ENCODE measurements at regions not wholly inside any gene's neighbourhood (a gene's known extent, or its start where the extent isn't known, plus 50 kb on each side); places are given as distances from the start of the nearest gene placed in this dataset.

DNA sequence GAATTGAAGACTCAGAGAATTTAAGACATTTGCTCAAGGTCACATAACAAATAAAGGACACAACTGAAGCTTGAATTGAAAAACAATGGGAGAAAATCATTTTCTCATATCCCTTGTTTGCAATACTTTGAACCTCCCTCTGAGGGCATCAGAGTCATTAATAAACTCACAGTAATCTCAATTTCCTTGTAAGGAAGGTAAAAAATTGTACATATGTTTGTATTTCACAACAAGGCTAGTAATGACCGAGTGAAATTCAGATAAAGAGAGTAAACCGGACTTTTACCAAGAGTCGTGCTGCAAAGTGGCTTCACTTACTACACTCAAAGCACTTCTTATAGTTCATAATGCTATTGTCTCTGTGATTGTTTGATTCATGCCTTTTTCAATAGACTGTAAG, 665.0 kb downstream of the NR2F1-AS1 start (continued):
- TF ChIP-seq, protein P1, sequence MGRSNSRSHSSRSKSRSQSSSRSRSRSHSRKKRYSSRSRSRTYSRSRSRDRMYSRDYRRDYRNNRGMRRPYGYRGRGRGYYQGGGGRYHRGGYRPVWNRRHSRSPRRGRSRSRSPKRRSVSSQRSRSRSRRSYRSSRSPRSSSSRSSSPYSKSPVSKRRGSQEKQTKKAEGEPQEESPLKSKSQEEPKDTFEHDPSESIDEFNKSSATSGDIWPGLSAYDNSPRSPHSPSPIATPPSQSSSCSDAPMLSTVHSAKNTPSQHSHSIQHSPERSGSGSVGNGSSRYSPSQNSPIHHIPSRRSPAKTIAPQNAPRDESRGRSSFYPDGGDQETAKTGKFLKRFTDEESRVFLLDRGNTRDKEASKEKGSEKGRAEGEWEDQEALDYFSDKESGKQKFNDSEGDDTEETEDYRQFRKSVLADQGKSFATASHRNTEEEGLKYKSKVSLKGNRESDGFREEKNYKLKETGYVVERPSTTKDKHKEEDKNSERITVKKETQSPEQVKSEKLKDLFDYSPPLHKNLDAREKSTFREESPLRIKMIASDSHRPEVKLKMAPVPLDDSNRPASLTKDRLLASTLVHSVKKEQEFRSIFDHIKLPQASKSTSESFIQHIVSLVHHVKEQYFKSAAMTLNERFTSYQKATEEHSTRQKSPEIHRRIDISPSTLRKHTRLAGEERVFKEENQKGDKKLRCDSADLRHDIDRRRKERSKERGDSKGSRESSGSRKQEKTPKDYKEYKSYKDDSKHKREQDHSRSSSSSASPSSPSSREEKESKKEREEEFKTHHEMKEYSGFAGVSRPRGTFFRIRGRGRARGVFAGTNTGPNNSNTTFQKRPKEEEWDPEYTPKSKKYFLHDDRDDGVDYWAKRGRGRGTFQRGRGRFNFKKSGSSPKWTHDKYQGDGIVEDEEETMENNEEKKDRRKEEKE (IDR thresholded peaks at IDR 0.05): no peak

DNA sequence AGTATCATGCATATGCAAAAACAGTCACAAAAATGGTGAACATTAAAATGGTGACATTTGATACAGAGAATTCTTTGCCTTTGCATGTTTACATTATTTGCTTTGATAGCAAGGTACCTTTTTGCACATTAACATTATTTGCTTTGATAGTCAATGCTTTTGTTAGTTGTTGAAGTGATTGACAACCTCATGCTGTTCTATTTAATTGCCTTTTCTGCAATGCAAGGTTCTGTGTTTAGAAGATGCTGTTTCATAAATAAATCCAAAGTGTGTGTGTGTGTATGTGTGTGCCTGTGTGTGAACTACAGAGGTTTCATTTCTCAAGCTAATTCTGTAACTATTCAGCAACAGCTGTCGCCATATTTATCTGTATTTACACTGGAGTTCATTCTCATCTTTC, 668.7 kb downstream of the NR2F1-AS1 start:
- H3K9me3 ChIP-seq (replicated peaks; ENCODE audit: control insufficient read depth, insufficient read depth, low read length): no peaks in the 10 kb centered on the region
- H3K4me1 ChIP-seq (ENCODE audit: control insufficient read depth, insufficient read depth, low read length): peaks cover 4% of the 10 kb centered on the region; the same call in 1 of the 2 replicates
- H2AFZ ChIP-seq (ENCODE audit: control insufficient read depth, low read depth, low read length): no peak overlapping the region
- ATAC-seq: no peak
- H3K4me3 ChIP-seq: no peak overlapping the region
- 28% methylated on average over 1 of the region's 1 CpG for WGBS (ENCODE audit: insufficient coverage, insufficient replicate concordance, low lambda C conversion rate, missing lambda C conversion rate)
- SMC1A ChIA-PET (ENCODE audit: uncharacterized antibody, unreplicated experiment): no interaction called here
- H3K9ac ChIP-seq (ENCODE audit: control insufficient read depth, insufficient read depth, low read length): no peak overlapping the region
- POLR2A ChIA-PET: no interaction called here
- FAIRE-seq: peak; percentile 35
- no peaks in the 10 kb centered on the region for H4K20me1 ChIP-seq (ENCODE audit: control insufficient read depth, insufficient read depth)
- H3K27ac ChIP-seq (ENCODE audit: control insufficient read depth, insufficient read depth): no peak overlapping the region
- no peaks in the 10 kb centered on the region for H3K79me2 ChIP-seq (ENCODE audit: control insufficient read depth, insufficient read depth, low read length)
- H3K4me2 ChIP-seq (ENCODE audit: control insufficient read depth, insufficient read depth): no peak overlapping the region
- BruUV-seq (replicated peaks): no TSS peak
- intact Hi-C loops (cut with micrococcal nuclease; ENCODE audit: unreplicated experiment): loop anchor here (10.0 kb wide), 1 partner anchor 893 kb away; no protein-coding TSS in a partner anchor
- in situ Hi-C loops (cut with MboI): no loop called here
- CTCF ChIA-PET: interaction anchor here (1.0 kb wide), 1 partner anchor 13 kb away, joined by 3 read pairs; no protein-coding TSS in a partner anchor
- TF ChIP-seq ZNF207 (IDR thresholded peaks at IDR 0.05; ENCODE audit: borderline replicate concordance) (no peak), MXI1 (IDR thresholded peaks at IDR 0.05; ENCODE audit: low read depth, low read length) (no peak), RELA (IDR thresholded peaks at IDR 0.05; ENCODE audit: borderline replicate concordance, partially characterized antibody) (no peak), GABPA (IDR thresholded peaks at IDR 0.05; ENCODE audit: low read depth) (no peak), POLR2AphosphoS2 (IDR thresholded peaks at IDR 0.05; ENCODE audit: low read depth, low read length) (no peak), BHLHE40 (IDR thresholded peaks at IDR 0.05; ENCODE audit: borderline replicate concordance in 1 of 2, low read depth in 2 of 2, low read length in 1 of 2) (no peak), SP1 (IDR thresholded peaks at IDR 0.05; ENCODE audit: low read depth, low read length) (no peak), PML (IDR thresholded peaks at IDR 0.05; ENCODE audit: low read length) (no peak), ZNF274 (IDR thresholded peaks at IDR 0.05; ENCODE audit: insufficient read depth, insufficient read length) (no peak), PAX8 (IDR thresholded peaks at IDR 0.05) (no peak), ZNF24 (IDR thresholded peaks at IDR 0.05) (no peak)
- RAD21 ChIA-PET (ENCODE audit: unreplicated experiment): interaction anchor here (0.7 kb wide), 1 partner anchor 394 kb away, joined by 3 read pairs; no protein-coding TSS in a partner anchor
- no peaks in the 10 kb centered on the region for H3K27me3 ChIP-seq (replicated peaks in 1 of 2; ENCODE audit: control insufficient read depth in 2 of 2, insufficient read depth in 2 of 2, low read length in 1 of 2)
- H3K36me3 ChIP-seq (ENCODE audit: control insufficient read depth in 2 of 2, insufficient read depth in 2 of 2, low read length in 1 of 2): no peaks in the 10 kb centered on the region
- DNase-seq (ENCODE audit: low read depth, low spot score): no peak

Measured in GM12878 (cell line).